ENCODE measurements at regions not wholly inside any gene's neighbourhood (a gene's known extent, or its start where the extent isn't known, plus 50 kb on each side); places are given as distances from the start of the nearest gene placed in this dataset.
"Not testable (repeated sequence)": the region's sequence is repeated elsewhere in the genome, so short reads cannot be mapped to it uniquely, and the experiment has no call there.

GRCh38 chr5:60533789-60534188 is 166.2 kb downstream of the DEPDC1B start:
- H3K4me2 ChIP-seq (ENCODE audit: extremely low read depth, insufficient read depth, low read length): no peak overlapping the region
- TF ChIP-seq EZH2 (IDR thresholded peaks at IDR 0.05; ENCODE audit: low read length, missing control alignments): no peak
- TF ChIP-seq, protein P1, sequence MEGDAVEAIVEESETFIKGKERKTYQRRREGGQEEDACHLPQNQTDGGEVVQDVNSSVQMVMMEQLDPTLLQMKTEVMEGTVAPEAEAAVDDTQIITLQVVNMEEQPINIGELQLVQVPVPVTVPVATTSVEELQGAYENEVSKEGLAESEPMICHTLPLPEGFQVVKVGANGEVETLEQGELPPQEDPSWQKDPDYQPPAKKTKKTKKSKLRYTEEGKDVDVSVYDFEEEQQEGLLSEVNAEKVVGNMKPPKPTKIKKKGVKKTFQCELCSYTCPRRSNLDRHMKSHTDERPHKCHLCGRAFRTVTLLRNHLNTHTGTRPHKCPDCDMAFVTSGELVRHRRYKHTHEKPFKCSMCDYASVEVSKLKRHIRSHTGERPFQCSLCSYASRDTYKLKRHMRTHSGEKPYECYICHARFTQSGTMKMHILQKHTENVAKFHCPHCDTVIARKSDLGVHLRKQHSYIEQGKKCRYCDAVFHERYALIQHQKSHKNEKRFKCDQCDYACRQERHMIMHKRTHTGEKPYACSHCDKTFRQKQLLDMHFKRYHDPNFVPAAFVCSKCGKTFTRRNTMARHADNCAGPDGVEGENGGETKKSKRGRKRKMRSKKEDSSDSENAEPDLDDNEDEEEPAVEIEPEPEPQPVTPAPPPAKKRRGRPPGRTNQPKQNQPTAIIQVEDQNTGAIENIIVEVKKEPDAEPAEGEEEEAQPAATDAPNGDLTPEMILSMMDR (conservative IDR thresholded peaks at IDR 0.05 in 1 of 2, IDR thresholded peaks at IDR 0.05 in 1 of 2; ENCODE audit: low read depth in 1 of 2, low read length in 2 of 2): no peak
- no peak overlapping the region for H3K9ac ChIP-seq (ENCODE audit: insufficient read depth, low read length)
- no peak overlapping the region for H2AFZ ChIP-seq (ENCODE audit: low read length)
- no peaks in the 10 kb centered on the region for H3K36me3 ChIP-seq (ENCODE audit: control insufficient read depth, insufficient read depth, low read length)
- no peak overlapping the region for H3K27ac ChIP-seq (ENCODE audit: insufficient read depth, low read length)
- no peaks in the 10 kb centered on the region for H3K79me2 ChIP-seq (ENCODE audit: control insufficient read depth, insufficient read depth, low read length)
- no peak for DNase-seq (ENCODE audit: low read depth in 2 of 2)
- no peak overlapping the region for H3K4me3 ChIP-seq (replicated peaks in 1 of 4; ENCODE audit: control extremely low read depth in 1 of 4, insufficient read depth in 1 of 4, low read depth in 3 of 4, low read length in 4 of 4)
- no peaks in the 10 kb centered on the region for H4K20me1 ChIP-seq (ENCODE audit: control insufficient read depth, extremely low read depth, insufficient read depth, low read length)
- no peaks in the 10 kb centered on the region for H3K9me3 ChIP-seq (ENCODE audit: control insufficient read depth, insufficient read depth, low read depth, low read length)
- H3K4me1 ChIP-seq (ENCODE audit: control insufficient read depth, extremely low read depth, insufficient read depth, low read length): no peaks in the 10 kb centered on the region
- no peaks in the 10 kb centered on the region for H3K27me3 ChIP-seq (ENCODE audit: control insufficient read depth, insufficient read depth, low read length)

DNA sequence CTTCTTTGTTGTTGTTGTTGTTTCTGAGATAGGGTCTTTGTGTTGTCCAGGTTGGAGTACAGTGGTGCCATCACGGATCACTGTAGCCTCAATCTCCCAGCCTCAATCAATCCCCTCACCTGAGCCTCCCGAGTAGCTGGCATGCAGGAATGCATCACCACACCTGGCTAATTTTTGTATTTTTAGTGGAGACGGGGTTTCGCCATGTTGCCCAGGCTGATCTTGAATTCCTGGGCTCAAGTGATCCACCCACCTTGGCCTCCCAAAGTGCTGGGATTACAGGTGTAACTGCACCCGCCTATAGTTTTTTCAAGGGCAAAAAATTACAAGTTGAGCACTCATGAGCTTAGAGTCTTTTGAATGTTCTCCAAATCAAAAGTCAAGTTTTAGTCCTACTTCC is 167.2 kb downstream of the DEPDC1B start:
- H4K20me1 ChIP-seq (ENCODE audit: control insufficient read depth, extremely low read depth, insufficient read depth, low read length); H3K79me2 ChIP-seq (ENCODE audit: control insufficient read depth, insufficient read depth, low read length); H3K4me1 ChIP-seq (ENCODE audit: control insufficient read depth, extremely low read depth, insufficient read depth, low read length); H2AFZ ChIP-seq (ENCODE audit: low read length); H3K9me3 ChIP-seq (ENCODE audit: control insufficient read depth, insufficient read depth, low read depth, low read length); H3K4me2 ChIP-seq (ENCODE audit: extremely low read depth, insufficient read depth, low read length); H3K9ac ChIP-seq (ENCODE audit: insufficient read depth, low read length); DNase-seq (ENCODE audit: low read depth in 2 of 2); H3K27ac ChIP-seq (ENCODE audit: insufficient read depth, low read length); H3K27me3 ChIP-seq (ENCODE audit: control insufficient read depth, insufficient read depth, low read length); H3K4me3 ChIP-seq (replicated peaks in 1 of 4; ENCODE audit: control extremely low read depth in 1 of 4, insufficient read depth in 1 of 4, low read depth in 3 of 4, low read length in 4 of 4); H3K36me3 ChIP-seq (ENCODE audit: control insufficient read depth, insufficient read depth, low read length): not testable (repeated sequence)

- not testable (repeated sequence) for H3K4me1 ChIP-seq (ENCODE audit: control insufficient read depth, extremely low read depth, insufficient read depth, low read length); H3K79me2 ChIP-seq (ENCODE audit: control insufficient read depth, insufficient read depth, low read length); H3K27ac ChIP-seq (ENCODE audit: insufficient read depth, low read length); H3K4me2 ChIP-seq (ENCODE audit: extremely low read depth, insufficient read depth, low read length); DNase-seq (ENCODE audit: low read depth in 2 of 2); H4K20me1 ChIP-seq (ENCODE audit: control insufficient read depth, extremely low read depth, insufficient read depth, low read length); H3K9ac ChIP-seq (ENCODE audit: insufficient read depth, low read length); H3K36me3 ChIP-seq (ENCODE audit: control insufficient read depth, insufficient read depth, low read length); H3K9me3 ChIP-seq (ENCODE audit: control insufficient read depth, insufficient read depth, low read depth, low read length); H3K27me3 ChIP-seq (ENCODE audit: control insufficient read depth, insufficient read depth, low read length); H3K4me3 ChIP-seq (replicated peaks in 1 of 4; ENCODE audit: control extremely low read depth in 1 of 4, insufficient read depth in 1 of 4, low read depth in 3 of 4, low read length in 4 of 4); H2AFZ ChIP-seq (ENCODE audit: low read length)
Measured at GRCh38 chr5:60530144-60530848, 169.7 kb downstream of the DEPDC1B start.

GRCh38 chr5:60529001-60529400 is 171.0 kb downstream of the DEPDC1B start:
- no peaks in the 10 kb centered on the region for H4K20me1 ChIP-seq (ENCODE audit: control insufficient read depth, extremely low read depth, insufficient read depth, low read length)
- no peaks in the 10 kb centered on the region for H3K9me3 ChIP-seq (ENCODE audit: control insufficient read depth, insufficient read depth, low read depth, low read length)
- H3K4me2 ChIP-seq (ENCODE audit: extremely low read depth, insufficient read depth, low read length): no peak overlapping the region
- no peaks in the 10 kb centered on the region for H3K27me3 ChIP-seq (ENCODE audit: control insufficient read depth, insufficient read depth, low read length)
- H3K9ac ChIP-seq (ENCODE audit: insufficient read depth, low read length): no peak overlapping the region
- no peaks in the 10 kb centered on the region for H3K36me3 ChIP-seq (ENCODE audit: control insufficient read depth, insufficient read depth, low read length)
- H2AFZ ChIP-seq (ENCODE audit: low read length): no peak overlapping the region
- TF ChIP-seq, protein P1 (conservative IDR thresholded peaks at IDR 0.05 in 1 of 2, IDR thresholded peaks at IDR 0.05 in 1 of 2; ENCODE audit: low read depth in 1 of 2, low read length in 2 of 2): no peak
- no peak for TF ChIP-seq EZH2 (IDR thresholded peaks at IDR 0.05; ENCODE audit: low read length, missing control alignments)
- H3K4me3 ChIP-seq (replicated peaks in 1 of 4; ENCODE audit: control extremely low read depth in 1 of 4, insufficient read depth in 1 of 4, low read depth in 3 of 4, low read length in 4 of 4): no peak overlapping the region
- H3K27ac ChIP-seq (ENCODE audit: insufficient read depth, low read length): no peak overlapping the region
- no peak for DNase-seq (ENCODE audit: low read depth in 2 of 2)
- H3K79me2 ChIP-seq (ENCODE audit: control insufficient read depth, insufficient read depth, low read length): no peaks in the 10 kb centered on the region
- no peaks in the 10 kb centered on the region for H3K4me1 ChIP-seq (ENCODE audit: control insufficient read depth, extremely low read depth, insufficient read depth, low read length)
